Spleen (tissue), 11 donors: ENCODE measurements at regions not wholly inside any gene's neighbourhood (a gene's known extent, or its start where the extent isn't known, plus 50 kb on each side); places are given as distances from the start of the nearest gene placed in this dataset.

ENCODE experiments used
- DNase-seq: peaks from one replicate; pipeline ENCODE4 v3.0.0-alpha.2; 2020
- H3K27ac ChIP-seq, 8 donors: fragments of 200-600 bp; sonication (generic) in 7 of 8; 1 replicate in 4 of 8; 2 replicates in 4 of 8; pipeline versions ENCODE4 v1.5.0 to v1.8.0; 2016 to 2021; ENCODE audit warnings: inconsistent platforms in 4 of 8, mild to moderate bottlenecking in 4 of 8, moderate library complexity in 1 of 8
- H3K27me3 ChIP-seq, 7 donors: fragments of 200-600 bp; sonication (generic) in 6 of 7; replicated peaks in 1 of 7; 1 replicate in 4 of 7; 2 replicates in 3 of 7; pipeline versions ENCODE4 v1.5.0 to v1.8.0; 2016 to 2021; ENCODE audit warnings: inconsistent platforms in 3 of 7, mild to moderate bottlenecking in 1 of 7
- H3K36me3 ChIP-seq, 6 donors: fragments of 200-600 bp; sonication (generic) in 5 of 6; 1 replicate in 4 of 6; 2 replicates in 2 of 6; pipeline versions ENCODE4 v1.5.0 to v1.8.0; 2016 to 2021; ENCODE audit warnings: inconsistent platforms in 2 of 6
- H3K4me1 ChIP-seq, 6 donors: fragments of 200-600 bp; sonication (generic) in 5 of 6; 1 replicate in 3 of 6; 2 replicates in 3 of 6; pipeline versions ENCODE4 v1.5.0 to v1.8.0; 2016 to 2021; ENCODE audit warnings: inconsistent platforms in 3 of 6
- H3K4me3 ChIP-seq, 8 donors: fragments of 200-600 bp; sonication (generic) in 7 of 8; 1 replicate in 4 of 8; 2 replicates in 4 of 8; pipeline versions ENCODE4 v1.5.0 to v1.8.0; 2016 to 2021; ENCODE audit warnings: inconsistent platforms in 4 of 8, mild to moderate bottlenecking in 4 of 8, moderate library complexity in 2 of 8
- H3K9me3 ChIP-seq, 8 donors: fragments of 200-600 bp; sonication (generic) in 7 of 8; 1 replicate in 4 of 8; 2 replicates in 4 of 8; pipeline versions ENCODE4 v1.5.0 to v1.8.0; 2016 to 2021; ENCODE audit warnings: inconsistent platforms in 4 of 8
- CTCF ChIP-seq, 11 experiments: fragments of 200-600 bp in 7 of 11; fragments of 450-650 bp in 4 of 11; sonication (generic) in 4 of 11; IDR thresholded peaks in 8 of 11; conservative IDR thresholded peaks in 3 of 11; 1 replicate in 7 of 11; 2 replicates in 4 of 11; pipeline versions ENCODE4 v1.4.0 to v1.8.0; 2016 to 2021; ENCODE audit warnings: antibody characterized with exemption in 11 of 11, inconsistent platforms in 4 of 11, mild to moderate bottlenecking in 1 of 11
- POLR2A ChIP-seq, 3 donors: fragments of 450-650 bp; IDR thresholded peaks; one replicate each; pipeline ENCODE4 v1.5.1; 2017; ENCODE audit warnings: antibody characterized with exemption in 3 of 3, mild to moderate bottlenecking in 1 of 3
- POLR2AphosphoS5 ChIP-seq, 3 donors: sonication (generic); formaldehyde crosslinking; IDR thresholded peaks; one replicate each; pipeline ENCODE4 v1.5.1; 2017; ENCODE audit warnings: antibody characterized with exemption in 3 of 3
- WGBS, 5 donors: extraction: QIAGEN DNeasy Blood & Tissue Kit in 3 of 5; methylation state at CpG; one replicate each; pipeline versions ENCODE4 v1.1.5 to v1.1.7; 2013 to 2018; 5-methylcytosine and 5-hydroxymethylcytosine counted together
- intact Hi-C: fragments of 100-400 bp; cut with DNase I; formaldehyde crosslinking; loops from one replicate; pipeline ENCODE4 v1.15.0; 2023; ENCODE audit warnings: low total_unique reads
- donor health status: healthy with polysubstance abuse.
- donor health status: DM: no; HTN: no; CAD: no; lungs with moderate emphysema.
- donor health status: DM: no; HTN: no; CAD: no.
- donor health status: Bipolar disorder and iron deficiency.
- donor health status: healthy.
- donor health status: DM: no; HTN: no; CAD: no.
- donor health status: DM: yes; HTN: yes; CAD: no.

GRCh38 chr6:149130508-149130907, 187.0 kb upstream of the TAB2 start:
- H3K27me3 ChIP-seq: no peaks in the 10 kb centered on the region
- H3K4me3 ChIP-seq: no peak overlapping the region
- 81 to 91% (median 86%) methylated on average over 7 of the region's 7 CpGs for WGBS, 5 donors
- H3K27ac ChIP-seq: no peak overlapping the region
- no peak for DNase-seq
- intact Hi-C loops: no loop called here
- H3K9me3 ChIP-seq: no peaks in the 10 kb centered on the region
- no peak for TF ChIP-seq CTCF (IDR thresholded peaks at IDR 0.05 in 8 of 11, conservative IDR thresholded peaks at IDR 0.05 in 3 of 11)
- TF ChIP-seq POLR2A (IDR thresholded peaks at IDR 0.05): no peak
- no peak for TF ChIP-seq POLR2AphosphoS5 (IDR thresholded peaks at IDR 0.05)
- H3K4me1 ChIP-seq: peaks cover 0 to 24% (median 11%) of the 10 kb centered on the region in 6 donors
- no peaks in the 10 kb centered on the region for H3K36me3 ChIP-seq

- 81 to 93% (median 84%) methylated on average over 4 of the region's 4 CpGs for WGBS, 5 donors
- H3K27me3 ChIP-seq: no peaks in the 10 kb centered on the region
- TF ChIP-seq POLR2AphosphoS5 (IDR thresholded peaks at IDR 0.05) (no peak), POLR2A (IDR thresholded peaks at IDR 0.05) (no peak), CTCF (IDR thresholded peaks at IDR 0.05 in 8 of 11, conservative IDR thresholded peaks at IDR 0.05 in 3 of 11) (no peak)
- H3K4me3 ChIP-seq: no peak overlapping the region
- no peak overlapping the region for H3K27ac ChIP-seq
- no peaks in the 10 kb centered on the region for H3K9me3 ChIP-seq
- no peaks in the 10 kb centered on the region for H3K36me3 ChIP-seq
- peaks cover 0 to 24% (median 11%) of the 10 kb centered on the region in 6 donors for H3K4me1 ChIP-seq
- intact Hi-C loops: no loop called here
- no peak for DNase-seq
Measured at GRCh38 chr6:149131891-149132290, 185.6 kb upstream of the TAB2 start.

- H3K27me3 ChIP-seq: no peaks in the 10 kb centered on the region
- WGBS, 5 donors: 79 to 91% (median 86%) methylated on average over 3 of the region's 3 CpGs
Measured at GRCh38 chr6:149132336-149132735, 185.2 kb upstream of the TAB2 start.

GRCh38 chr6:149134511-149134933, 183.0 kb upstream of the TAB2 start:
- no peak overlapping the region for H3K4me3 ChIP-seq
- H3K36me3 ChIP-seq: no peaks in the 10 kb centered on the region
- intact Hi-C loops: no loop called here
- no peaks in the 10 kb centered on the region for H3K9me3 ChIP-seq
- no peaks in the 10 kb centered on the region for H3K27me3 ChIP-seq
- WGBS, 5 donors: 69 to 75% (median 73%) methylated on average over 4 of the region's 4 CpGs
- no peak for TF ChIP-seq CTCF (IDR thresholded peaks at IDR 0.05 in 8 of 11, conservative IDR thresholded peaks at IDR 0.05 in 3 of 11)
- TF ChIP-seq POLR2AphosphoS5 (IDR thresholded peaks at IDR 0.05): no peak
- TF ChIP-seq POLR2A (IDR thresholded peaks at IDR 0.05): no peak
- DNase-seq: no peak
- peaks cover 0 to 12% (median 3%) of the 10 kb centered on the region in 6 donors for H3K4me1 ChIP-seq
- H3K27ac ChIP-seq: no peak overlapping the region

More at GRCh38 chr6:149132336-149132735, 185.2 kb upstream of the TAB2 start:
- H3K27ac ChIP-seq: no peak overlapping the region
- no peak for DNase-seq
- peaks cover 0 to 24% (median 11%) of the 10 kb centered on the region in 6 donors for H3K4me1 ChIP-seq
- H3K9me3 ChIP-seq: no peaks in the 10 kb centered on the region
- no peaks in the 10 kb centered on the region for H3K36me3 ChIP-seq
- TF ChIP-seq CTCF (IDR thresholded peaks at IDR 0.05 in 8 of 11, conservative IDR thresholded peaks at IDR 0.05 in 3 of 11) (no peak), POLR2A (IDR thresholded peaks at IDR 0.05) (no peak), POLR2AphosphoS5 (IDR thresholded peaks at IDR 0.05) (no peak)
- intact Hi-C loops: no loop called here
- no peak overlapping the region for H3K4me3 ChIP-seq
